ENCODE measurements at regions not wholly inside any gene's neighbourhood (a gene's known extent, or its start where the extent isn't known, plus 50 kb on each side); places are given as distances from the start of the nearest gene placed in this dataset.

- TF ChIP-seq POLR2A (IDR thresholded peaks at IDR 0.05; ENCODE audit: borderline replicate concordance, extremely low read depth, insufficient read depth, insufficient read length), result no peak
- no peak for TF ChIP-seq CTCF (IDR thresholded peaks at IDR 0.05 in 2 of 3, conservative IDR thresholded peaks at IDR 0.05 in 1 of 3; ENCODE audit: borderline replicate concordance in 1 of 3, insufficient read depth in 1 of 3, low read depth in 2 of 3, low read length in 2 of 3)
- TF ChIP-seq CEBPB (IDR thresholded peaks at IDR 0.05; ENCODE audit: low read depth), result no peak
- TF ChIP-seq, protein P1, sequence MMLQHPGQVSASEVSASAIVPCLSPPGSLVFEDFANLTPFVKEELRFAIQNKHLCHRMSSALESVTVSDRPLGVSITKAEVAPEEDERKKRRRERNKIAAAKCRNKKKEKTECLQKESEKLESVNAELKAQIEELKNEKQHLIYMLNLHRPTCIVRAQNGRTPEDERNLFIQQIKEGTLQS (IDR thresholded peaks at IDR 0.05), result no peak
- TF ChIP-seq SIN3A (IDR thresholded peaks at IDR 0.05; ENCODE audit: low read depth), result no peak
- no peak for TF ChIP-seq ZNF274 (IDR thresholded peaks at IDR 0.05; ENCODE audit: low read depth, low read length)
- TF ChIP-seq SRF (IDR thresholded peaks at IDR 0.05; ENCODE audit: low read depth), result no peak
These were observed 70.8 kb upstream of the UNC5B start for GRCh38 chr10:71141528-71141927.

Measured in HCT116 (cell line).